LHCN-M2 (cell line): ENCODE measurements at regions not wholly inside any gene's neighbourhood (a gene's known extent, or its start where the extent isn't known, plus 50 kb on each side); places are given as distances from the start of the nearest gene placed in this dataset.
"Not testable (repeated sequence)": the region's sequence is repeated elsewhere in the genome, so short reads cannot be mapped to it uniquely, and the experiment has no call there.

Source experiments
- DNase-seq: peaks from one replicate; pipeline ENCODE4 v3.0.0-alpha.2; 2012; ENCODE audit warnings: low read depth

DNA sequence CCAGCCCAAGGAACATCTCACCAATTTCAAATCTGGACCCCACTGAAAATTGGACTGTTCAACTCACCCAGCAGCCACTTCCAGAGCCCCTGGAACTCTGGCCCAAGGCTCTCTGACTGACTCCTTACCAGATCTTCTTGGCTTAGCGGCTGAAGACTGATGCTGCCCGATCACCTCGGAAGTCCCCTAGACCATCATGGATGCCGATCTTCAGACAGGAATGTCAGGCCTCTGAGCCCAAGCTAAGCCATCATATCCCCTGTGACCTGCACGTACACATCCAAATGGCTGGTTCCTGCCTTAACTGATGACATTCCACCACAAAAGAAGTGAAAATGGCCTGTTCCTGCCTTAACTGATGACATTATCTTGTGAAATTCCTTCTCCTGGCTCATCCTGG lies 56.0 kb upstream of the RBM19 start:
- not testable (repeated sequence) for DNase-seq

DNA sequence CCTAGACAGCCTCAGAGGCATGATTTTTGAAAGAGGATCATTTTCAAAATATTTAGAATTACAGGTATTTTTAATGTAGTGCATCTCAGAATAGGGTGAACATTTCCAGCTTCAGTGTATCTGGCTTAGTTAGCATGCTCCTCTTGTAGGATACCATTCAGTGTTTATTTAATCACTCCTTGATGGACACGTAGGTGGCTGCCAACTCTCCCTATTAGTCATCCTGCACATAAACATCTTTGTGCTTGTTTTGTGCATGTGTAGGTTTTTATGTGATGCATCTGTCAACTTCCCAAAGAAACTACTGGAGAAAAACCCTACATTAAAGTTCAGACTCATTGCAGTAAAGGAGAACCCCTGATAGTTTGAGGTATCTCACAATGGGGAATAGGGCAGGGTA lies 52.5 kb upstream of the RBM19 start:
- DNase-seq = no peak
